ENCODE measurements at regions not wholly inside any gene's neighbourhood (a gene's known extent, or its start where the extent isn't known, plus 50 kb on each side); places are given as distances from the start of the nearest gene placed in this dataset.
"Not testable (repeated sequence)": the region's sequence is repeated elsewhere in the genome, so short reads cannot be mapped to it uniquely, and the experiment has no call there.

DNA sequence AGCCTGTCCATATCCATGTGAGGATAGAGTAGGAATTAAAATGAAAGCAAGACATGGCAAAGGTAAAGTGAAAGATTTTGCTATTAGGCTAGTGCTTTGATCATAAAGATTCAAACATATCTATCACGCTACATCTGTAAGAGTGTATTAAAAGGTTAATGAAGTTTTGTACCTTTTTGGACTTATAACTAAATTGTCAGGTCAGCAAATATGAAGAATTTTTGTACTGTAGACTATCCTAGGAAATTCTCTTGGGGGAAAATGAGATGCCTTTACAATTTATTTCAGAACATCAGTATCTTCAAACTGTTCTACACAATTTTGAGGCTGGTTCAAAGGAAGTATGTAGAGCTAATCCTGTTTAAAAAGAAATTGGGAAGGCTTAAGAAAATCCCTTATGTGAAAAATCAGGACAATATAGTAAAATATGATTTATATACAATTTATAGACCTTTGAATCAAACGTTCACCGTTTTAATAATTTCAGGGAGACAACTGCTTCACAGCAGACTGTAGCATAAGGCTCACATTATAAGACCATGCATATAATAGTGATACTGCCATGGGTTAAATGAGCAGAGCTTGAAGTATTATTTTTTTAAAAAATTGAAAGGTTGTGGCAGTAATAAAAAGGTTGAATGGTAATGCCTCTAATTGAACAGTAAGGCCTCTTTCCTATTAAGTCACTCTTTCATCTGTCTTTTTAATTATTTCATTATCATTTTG, 639.5 kb upstream of the ARRDC3 start:
- DNase-seq (ENCODE audit: low spot score) (no peak), ATAC-seq (no peak)

DNA sequence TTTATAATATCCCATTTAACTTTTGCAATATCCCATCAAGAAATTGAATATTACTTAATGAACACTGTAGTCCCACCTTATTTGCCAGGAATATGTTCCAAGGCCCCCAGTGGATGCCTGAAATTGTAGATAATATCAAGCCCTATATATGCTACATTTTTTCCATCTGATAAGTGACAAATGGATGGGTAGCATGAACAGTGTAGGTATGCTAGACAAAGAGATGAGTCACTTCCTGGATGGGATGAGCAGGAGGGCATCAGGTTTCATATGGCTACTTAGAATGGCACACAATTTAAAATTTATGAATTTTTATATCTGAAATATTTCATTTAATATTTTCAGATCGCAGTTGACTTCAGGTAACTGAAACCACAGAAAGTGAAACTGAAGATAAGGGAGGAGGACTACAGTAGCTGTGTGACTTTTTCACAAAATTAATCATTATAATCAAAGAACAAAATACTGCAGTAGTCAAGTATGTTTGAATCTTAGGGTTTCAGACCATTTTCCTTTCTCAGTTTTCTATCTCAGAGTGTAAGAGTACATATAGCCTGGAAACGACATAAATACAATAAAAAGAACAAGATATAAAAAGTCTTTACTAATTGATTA, 636.4 kb upstream of the ARRDC3 start:
- no peak for ATAC-seq
- DNase-seq (ENCODE audit: low spot score), result no peak

GRCh38 chr5:92017776-92018175, 634.7 kb upstream of the ARRDC3 start:
- ATAC-seq (no peak), DNase-seq (ENCODE audit: low spot score) (no peak)

DNA sequence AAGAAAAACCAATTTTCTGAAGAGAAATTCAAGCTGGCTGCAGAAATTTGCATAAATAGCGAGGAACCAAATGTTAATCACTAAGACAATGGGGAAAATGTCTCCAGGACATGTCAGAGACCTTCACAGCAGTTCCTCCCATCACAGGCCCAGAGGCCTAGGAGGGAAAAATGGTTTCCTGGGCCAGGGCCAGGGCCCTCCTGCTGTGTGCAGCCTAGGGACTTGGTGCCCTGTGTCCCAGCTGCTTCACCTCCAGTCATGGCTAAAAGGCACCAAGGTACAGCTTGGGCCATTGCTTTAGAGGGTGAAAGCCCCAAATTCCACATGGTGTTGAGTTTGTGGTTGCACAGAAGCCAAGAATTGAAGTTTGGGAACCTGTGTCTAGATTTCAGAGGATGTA, 628.7 kb upstream of the ARRDC3 start:
- ATAC-seq; DNase-seq (ENCODE audit: low spot score): not testable (repeated sequence)

GRCh38 chr5:92003806-92004205, 620.7 kb upstream of the ARRDC3 start:
- DNase-seq (ENCODE audit: low spot score) (no peak), ATAC-seq (no peak)

DNA sequence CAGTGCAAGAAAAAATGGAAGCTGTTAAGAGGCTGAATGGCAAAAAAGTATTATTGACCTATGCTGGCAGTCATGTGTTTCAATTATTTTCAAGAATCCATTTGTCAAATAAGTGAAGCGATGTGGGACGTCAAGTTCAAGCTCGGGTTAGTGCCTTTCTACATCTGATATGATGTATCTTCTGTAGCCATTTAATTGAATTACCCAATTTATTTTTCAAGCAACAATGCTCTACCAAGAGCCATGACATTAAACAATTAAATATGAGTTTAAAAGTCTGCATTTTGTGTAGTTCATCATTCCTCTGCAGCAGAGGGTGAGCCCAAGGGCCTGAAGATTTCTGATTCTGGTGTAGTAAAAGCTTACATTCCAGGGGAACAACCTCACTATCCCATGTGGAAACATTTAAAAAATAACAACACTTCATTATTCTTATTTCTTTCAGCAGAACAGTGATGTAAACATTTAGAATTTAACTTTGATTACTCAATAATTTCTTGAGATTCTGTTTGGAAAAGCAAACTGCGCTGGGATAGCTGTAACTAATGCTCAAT, 619.7 kb upstream of the ARRDC3 start:
- DNase-seq (ENCODE audit: low spot score), result no peak
- ATAC-seq, result no peak

DNA sequence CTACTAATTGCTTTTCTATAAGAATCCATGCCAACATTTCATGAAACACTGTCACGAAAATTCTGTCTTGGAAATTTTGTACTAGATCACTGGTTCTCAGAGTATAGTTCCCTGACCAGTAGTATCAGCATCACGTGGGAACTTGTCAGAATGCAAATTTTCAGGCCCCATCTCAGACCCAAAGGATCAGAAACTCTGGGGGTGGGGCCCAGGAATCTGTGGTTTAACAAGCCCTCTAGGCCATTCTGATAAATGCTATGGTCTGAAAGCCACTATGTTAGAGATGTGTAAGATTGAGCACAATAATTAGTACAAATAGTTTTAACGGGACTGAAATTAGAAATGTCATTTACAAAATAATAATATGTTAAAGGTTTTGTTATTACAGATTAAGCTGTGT, 615.7 kb upstream of the ARRDC3 start:
- no peak for DNase-seq (ENCODE audit: low spot score)
- ATAC-seq, result no peak

GRCh38 chr5:91983869-91984268, 600.8 kb upstream of the ARRDC3 start:
- ATAC-seq, result no peak

GRCh38 chr5:91978221-91978882, 595.2 kb upstream of the ARRDC3 start:
- no peak for DNase-seq (ENCODE audit: low spot score)
- no peak for ATAC-seq

More at GRCh38 chr5:91983869-91984268, 600.8 kb upstream of the ARRDC3 start:
- DNase-seq (ENCODE audit: low spot score), result no peak

DNA sequence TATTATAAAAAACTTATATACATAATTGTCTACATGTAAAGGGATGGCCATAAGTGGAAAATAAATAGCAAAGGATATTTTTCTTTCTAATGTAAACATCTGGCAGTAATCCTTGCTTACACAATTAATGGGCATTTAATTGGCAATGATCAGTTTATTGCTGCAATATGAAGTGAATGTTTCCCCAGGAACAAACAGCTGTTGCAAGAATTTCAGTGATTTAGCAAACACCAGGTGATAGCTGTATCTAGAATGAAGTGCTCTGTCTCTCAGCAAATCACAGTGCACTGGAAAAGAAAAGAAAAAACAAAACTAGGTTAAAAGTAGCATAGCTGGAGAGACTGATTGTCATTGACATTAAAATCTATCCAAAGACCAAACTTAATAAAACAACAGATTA, 594.5 kb upstream of the ARRDC3 start:
- ATAC-seq, result no peak
- DNase-seq (ENCODE audit: low spot score), result no peak

DNA sequence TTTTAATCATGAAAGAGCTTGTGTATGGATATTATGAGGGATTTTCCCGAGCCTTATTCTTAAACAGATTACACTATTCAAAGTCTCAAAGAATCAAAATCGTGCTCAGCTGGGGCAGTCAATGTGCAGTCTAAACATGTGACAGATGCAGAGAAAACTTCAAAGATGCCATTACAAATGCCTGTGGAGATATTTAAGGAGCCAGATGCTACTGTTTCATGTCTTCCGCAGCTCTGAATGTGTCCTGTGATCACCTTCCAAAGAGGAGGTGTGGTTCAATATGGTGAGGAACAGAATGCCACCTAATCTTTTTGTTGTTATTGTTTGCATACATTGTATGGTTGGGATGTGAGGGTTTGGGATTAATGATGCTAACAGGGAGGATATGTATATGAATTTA, 593.3 kb upstream of the ARRDC3 start:
- DNase-seq (ENCODE audit: low spot score), result no peak
- no peak for ATAC-seq

DNA sequence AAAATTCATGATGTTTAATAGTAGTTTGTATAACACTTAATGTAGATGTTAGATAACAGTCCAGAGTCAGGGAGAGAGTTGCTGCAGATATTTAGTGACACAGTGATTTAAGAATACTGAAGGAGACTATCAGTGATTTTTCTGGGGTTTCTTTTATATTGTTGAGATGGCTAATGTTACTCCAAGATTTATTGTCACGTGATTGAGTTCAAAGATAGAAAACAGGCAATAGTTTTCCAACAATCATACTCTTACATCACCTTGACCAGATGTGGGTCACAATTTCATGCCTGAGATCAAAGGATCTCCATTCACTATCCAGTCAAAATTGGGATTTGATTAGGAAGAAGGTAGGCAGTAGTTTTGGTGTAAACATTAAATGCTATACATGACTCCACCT, 580.0 kb upstream of the ARRDC3 start:
- DNase-seq (ENCODE audit: low spot score) (no peak), ATAC-seq (no peak)

- DNase-seq (ENCODE audit: low spot score), result no peak
- ATAC-seq, result no peak
These were observed 574.5 kb upstream of the ARRDC3 start for GRCh38 chr5:91957666-91958065.

DNA sequence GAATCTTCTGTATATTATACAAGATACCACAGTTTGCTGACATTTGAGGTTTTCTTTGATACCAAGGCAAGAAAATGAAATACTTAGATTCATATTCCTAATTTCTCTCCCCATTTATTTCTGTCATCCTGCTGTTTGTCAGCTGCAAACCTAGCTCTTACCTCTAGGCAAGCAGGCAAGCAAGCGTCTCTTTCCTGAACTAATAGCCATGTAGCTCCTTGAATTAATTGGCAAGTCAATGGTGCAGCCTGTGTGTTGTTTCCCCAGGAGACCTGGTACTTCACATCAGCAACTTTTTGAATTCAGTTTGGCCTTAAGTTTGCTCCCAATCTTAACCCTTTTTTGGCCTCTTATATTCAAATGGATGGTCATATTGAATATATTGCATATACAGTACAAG, 573.6 kb upstream of the ARRDC3 start:
- DNase-seq (ENCODE audit: low spot score) (no peak), ATAC-seq (no peak)

GRCh38 chr5:91955610-91956009, 572.5 kb upstream of the ARRDC3 start:
- ATAC-seq (no peak), DNase-seq (ENCODE audit: low spot score) (no peak)

GRCh38 chr5:91954136-91954535, 571.0 kb upstream of the ARRDC3 start:
- DNase-seq (ENCODE audit: low spot score), result no peak
- no peak for ATAC-seq

DNA sequence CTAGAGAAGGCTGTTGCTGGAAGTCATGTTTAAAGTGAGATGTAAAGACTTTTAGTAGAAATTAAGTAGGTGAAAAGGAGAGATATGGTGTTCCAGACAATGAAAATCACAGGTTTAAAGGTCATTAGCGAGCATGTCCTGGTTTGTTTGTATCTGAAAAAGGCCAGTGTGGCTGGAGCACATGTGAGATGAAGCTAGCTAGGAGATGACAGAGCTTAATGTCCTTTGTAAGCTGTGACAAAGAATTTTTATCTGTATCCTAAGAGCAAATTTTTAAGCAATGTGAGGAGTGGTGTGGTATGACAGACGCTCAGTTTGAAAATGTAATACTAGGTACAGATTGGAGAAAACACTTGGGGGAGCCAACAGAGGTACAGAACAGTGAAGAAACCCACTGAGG, 567.2 kb upstream of the ARRDC3 start:
- DNase-seq (ENCODE audit: low spot score), result no peak
- ATAC-seq, result no peak

DNA sequence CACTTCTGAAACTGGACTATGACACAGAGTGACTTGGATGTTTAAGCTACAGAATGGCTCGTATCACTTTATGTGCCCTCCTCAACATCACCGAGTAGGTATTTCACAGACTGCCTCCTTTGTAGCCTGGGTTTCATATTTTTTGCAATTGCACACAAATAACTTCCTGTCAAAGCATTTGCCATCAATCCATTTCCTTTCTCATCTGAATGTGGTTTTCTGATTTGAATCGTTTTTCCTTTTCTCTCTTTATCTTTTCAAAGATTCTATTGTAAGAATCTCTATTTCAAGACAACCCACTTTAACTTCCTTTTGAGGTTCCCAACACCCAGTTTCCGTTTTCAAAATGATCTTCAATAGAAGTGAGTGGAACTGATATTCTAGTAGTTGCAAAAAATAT, 563.8 kb upstream of the ARRDC3 start:
- ATAC-seq, result no peak
- DNase-seq (ENCODE audit: low spot score), result no peak

DNA sequence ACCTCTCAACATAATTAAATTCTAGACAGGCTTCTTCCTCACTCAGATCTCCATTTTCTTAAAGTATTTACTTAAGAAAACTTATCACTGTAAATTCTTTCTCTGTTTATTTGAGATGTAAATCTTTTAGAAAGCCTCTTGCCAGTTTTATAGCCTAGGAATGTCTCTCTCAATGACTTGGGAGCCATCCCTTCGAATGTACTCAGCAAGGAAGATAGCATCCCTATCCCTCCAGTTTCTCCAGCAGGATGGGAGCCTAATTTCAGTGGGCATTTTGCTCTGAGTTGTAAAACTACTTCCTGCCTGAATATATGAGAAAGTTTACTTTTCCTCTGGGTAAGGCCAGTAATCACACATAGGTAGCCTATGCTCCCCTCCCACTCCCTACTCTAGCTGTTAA, 558.5 kb upstream of the ARRDC3 start:
- DNase-seq (ENCODE audit: low spot score), result no peak
- ATAC-seq, result no peak

DNA sequence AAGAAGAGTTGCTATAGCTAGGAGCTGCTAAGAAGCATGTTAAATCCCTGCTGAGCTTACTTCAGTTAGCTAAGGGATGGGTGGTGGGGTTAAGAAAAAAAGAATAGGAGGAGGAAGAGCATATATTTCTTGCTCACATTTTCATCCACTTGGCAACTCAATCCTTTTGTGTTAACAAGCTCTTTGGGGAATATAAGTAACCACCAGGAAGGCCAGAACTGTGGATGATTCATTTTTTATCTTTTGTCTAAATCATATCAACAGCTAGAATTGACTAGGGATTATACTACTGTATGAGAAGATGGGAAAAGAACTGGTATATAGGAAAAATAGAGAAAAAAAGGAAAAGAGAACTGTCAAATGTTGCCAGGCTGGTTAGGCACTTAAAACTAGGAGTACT, 555.3 kb upstream of the ARRDC3 start:
- ATAC-seq (no peak), DNase-seq (ENCODE audit: low spot score) (no peak)

DNA sequence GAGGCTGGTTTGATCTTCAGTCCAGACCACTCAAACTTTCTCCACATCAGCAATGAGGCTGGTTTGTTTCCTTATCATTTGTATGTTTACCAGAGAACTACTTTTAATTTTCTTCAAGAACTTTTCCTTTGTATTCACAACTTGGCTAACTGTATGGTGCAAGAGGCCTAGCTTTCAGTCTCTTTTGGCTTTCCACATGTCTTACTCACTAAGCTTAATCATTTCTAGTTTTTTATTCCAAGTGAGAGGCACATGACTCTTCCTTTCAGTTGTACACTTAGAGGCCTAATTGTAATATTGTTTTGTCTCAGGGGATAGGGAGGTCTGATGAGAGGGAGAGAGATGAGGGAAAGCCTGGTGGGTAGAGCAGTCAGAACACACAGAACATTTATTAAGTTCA, 554.0 kb upstream of the ARRDC3 start:
- DNase-seq (ENCODE audit: low spot score) (no peak), ATAC-seq (no peak)

GRCh38 chr5:91929522-91929817, 546.4 kb upstream of the ARRDC3 start:
- DNase-seq (ENCODE audit: low spot score) (no peak), ATAC-seq (no peak)
